ENCODE measurements at regions not wholly inside any gene's neighbourhood (a gene's known extent, or its start where the extent isn't known, plus 50 kb on each side); places are given as distances from the start of the nearest gene placed in this dataset.

DNA sequence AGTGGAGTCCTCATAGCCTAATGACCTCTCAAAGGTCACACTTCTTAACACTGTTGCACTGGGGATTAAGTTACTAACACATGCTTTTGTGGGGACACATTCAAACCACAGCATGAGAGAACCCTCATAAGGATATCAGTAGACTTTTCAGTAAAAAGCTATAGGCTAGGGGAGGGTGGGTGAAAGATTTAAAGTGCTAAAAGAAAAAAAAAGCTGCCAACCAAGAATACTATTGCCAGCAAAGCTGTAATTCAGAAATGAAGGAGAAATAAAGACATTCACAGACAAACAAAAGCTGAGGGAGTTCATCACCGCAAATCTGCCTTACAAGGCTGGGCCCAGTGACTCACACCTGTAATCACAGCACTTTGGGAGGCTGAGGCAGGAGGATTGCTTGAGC, 50.4 kb upstream of the PRSS50 start:
- CTCF ChIA-PET: no interaction called here
- intact Hi-C loops (cut with micrococcal nuclease): no loop called here
- Histone ChIP-seq H3K27ac (ENCODE audit: low read depth, low read length) (no peak overlapping the region), H3K9ac (ENCODE audit: low read length) (no peak overlapping the region), H4K20me1 (ENCODE audit: insufficient read depth) (no peaks in the 10 kb centered on the region), H3K4me2 (ENCODE audit: low read length) (no peak overlapping the region), H3K36me3 (ENCODE audit: control insufficient read depth in 1 of 2, insufficient read depth in 2 of 2, low read length in 2 of 2) (no peaks in the 10 kb centered on the region), H3K79me2 (ENCODE audit: insufficient read depth, low read length) (no peaks in the 10 kb centered on the region), H3K9me2 (ENCODE audit: insufficient read depth) (no peaks in the 10 kb centered on the region), H3K4me1 (ENCODE audit: control insufficient read depth in 1 of 2, insufficient read depth in 2 of 2, low read length in 2 of 2) (no peaks in the 10 kb centered on the region), H3K9me3 (ENCODE audit: control insufficient read depth in 1 of 2, insufficient read depth in 1 of 2, low read depth in 1 of 2, low read length in 2 of 2) (peaks cover 4% of the 10 kb centered on the region in 2 experiments; a peak in 2 of 4 replicates), H3K27me3 (ENCODE audit: insufficient read depth, low read length) (no peaks in the 10 kb centered on the region), H3K4me3 (replicated peaks in 1 of 2; ENCODE audit: low read depth in 1 of 2, low read length in 2 of 2) (no peak overlapping the region), H2AFZ (ENCODE audit: low read depth, low read length, poor library complexity, severe bottlenecking) (no peak overlapping the region)
- ATAC-seq (no peak), DNase-seq (ENCODE audit: low read depth, low spot score) (no peak)
- TF ChIP-seq SP1 (IDR thresholded peaks at IDR 0.05; ENCODE audit: low read depth) (no peak), FOSL1 (IDR thresholded peaks at IDR 0.05; ENCODE audit: low read depth) (no peak), POLR2A (IDR thresholded peaks at IDR 0.05; ENCODE audit: borderline replicate concordance, extremely low read depth, insufficient read depth, insufficient read length) (no peak), CBX3 (IDR thresholded peaks at IDR 0.05; ENCODE audit: low read depth) (no peak), SRF (IDR thresholded peaks at IDR 0.05; ENCODE audit: low read depth) (no peak), RAD21 (IDR thresholded peaks at IDR 0.05; ENCODE audit: low read depth) (no peak), YY1 (IDR thresholded peaks at IDR 0.05; ENCODE audit: extremely low read depth, insufficient replicate concordance, low read depth, low read length) (no peak), EGR1 (IDR thresholded peaks at IDR 0.05; ENCODE audit: low read depth) (no peak), CEBPB (IDR thresholded peaks at IDR 0.05; ENCODE audit: low read depth) (no peak), ZNF274 (IDR thresholded peaks at IDR 0.05; ENCODE audit: low read depth, low read length) (no peak), ZFX (IDR thresholded peaks at IDR 0.05) (no peak), SIN3A (IDR thresholded peaks at IDR 0.05; ENCODE audit: low read depth) (no peak), JUND (IDR thresholded peaks at IDR 0.05) (no peak), EZH2 (IDR thresholded peaks at IDR 0.05) (no peak)
- TF ChIP-seq, protein P1, sequence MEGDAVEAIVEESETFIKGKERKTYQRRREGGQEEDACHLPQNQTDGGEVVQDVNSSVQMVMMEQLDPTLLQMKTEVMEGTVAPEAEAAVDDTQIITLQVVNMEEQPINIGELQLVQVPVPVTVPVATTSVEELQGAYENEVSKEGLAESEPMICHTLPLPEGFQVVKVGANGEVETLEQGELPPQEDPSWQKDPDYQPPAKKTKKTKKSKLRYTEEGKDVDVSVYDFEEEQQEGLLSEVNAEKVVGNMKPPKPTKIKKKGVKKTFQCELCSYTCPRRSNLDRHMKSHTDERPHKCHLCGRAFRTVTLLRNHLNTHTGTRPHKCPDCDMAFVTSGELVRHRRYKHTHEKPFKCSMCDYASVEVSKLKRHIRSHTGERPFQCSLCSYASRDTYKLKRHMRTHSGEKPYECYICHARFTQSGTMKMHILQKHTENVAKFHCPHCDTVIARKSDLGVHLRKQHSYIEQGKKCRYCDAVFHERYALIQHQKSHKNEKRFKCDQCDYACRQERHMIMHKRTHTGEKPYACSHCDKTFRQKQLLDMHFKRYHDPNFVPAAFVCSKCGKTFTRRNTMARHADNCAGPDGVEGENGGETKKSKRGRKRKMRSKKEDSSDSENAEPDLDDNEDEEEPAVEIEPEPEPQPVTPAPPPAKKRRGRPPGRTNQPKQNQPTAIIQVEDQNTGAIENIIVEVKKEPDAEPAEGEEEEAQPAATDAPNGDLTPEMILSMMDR (IDR thresholded peaks at IDR 0.05 in 2 of 3, conservative IDR thresholded peaks at IDR 0.05 in 1 of 3; ENCODE audit: borderline replicate concordance in 1 of 3, insufficient read depth in 1 of 3, low read depth in 2 of 3, low read length in 2 of 3): no peak
- TF ChIP-seq, protein P2, sequence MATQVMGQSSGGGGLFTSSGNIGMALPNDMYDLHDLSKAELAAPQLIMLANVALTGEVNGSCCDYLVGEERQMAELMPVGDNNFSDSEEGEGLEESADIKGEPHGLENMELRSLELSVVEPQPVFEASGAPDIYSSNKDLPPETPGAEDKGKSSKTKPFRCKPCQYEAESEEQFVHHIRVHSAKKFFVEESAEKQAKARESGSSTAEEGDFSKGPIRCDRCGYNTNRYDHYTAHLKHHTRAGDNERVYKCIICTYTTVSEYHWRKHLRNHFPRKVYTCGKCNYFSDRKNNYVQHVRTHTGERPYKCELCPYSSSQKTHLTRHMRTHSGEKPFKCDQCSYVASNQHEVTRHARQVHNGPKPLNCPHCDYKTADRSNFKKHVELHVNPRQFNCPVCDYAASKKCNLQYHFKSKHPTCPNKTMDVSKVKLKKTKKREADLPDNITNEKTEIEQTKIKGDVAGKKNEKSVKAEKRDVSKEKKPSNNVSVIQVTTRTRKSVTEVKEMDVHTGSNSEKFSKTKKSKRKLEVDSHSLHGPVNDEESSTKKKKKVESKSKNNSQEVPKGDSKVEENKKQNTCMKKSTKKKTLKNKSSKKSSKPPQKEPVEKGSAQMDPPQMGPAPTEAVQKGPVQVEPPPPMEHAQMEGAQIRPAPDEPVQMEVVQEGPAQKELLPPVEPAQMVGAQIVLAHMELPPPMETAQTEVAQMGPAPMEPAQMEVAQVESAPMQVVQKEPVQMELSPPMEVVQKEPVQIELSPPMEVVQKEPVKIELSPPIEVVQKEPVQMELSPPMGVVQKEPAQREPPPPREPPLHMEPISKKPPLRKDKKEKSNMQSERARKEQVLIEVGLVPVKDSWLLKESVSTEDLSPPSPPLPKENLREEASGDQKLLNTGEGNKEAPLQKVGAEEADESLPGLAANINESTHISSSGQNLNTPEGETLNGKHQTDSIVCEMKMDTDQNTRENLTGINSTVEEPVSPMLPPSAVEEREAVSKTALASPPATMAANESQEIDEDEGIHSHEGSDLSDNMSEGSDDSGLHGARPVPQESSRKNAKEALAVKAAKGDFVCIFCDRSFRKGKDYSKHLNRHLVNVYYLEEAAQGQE (IDR thresholded peaks at IDR 0.05; ENCODE audit: low read depth): no peak
- TF ChIP-seq, protein P3, sequence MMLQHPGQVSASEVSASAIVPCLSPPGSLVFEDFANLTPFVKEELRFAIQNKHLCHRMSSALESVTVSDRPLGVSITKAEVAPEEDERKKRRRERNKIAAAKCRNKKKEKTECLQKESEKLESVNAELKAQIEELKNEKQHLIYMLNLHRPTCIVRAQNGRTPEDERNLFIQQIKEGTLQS (IDR thresholded peaks at IDR 0.05): no peak
- TF ChIP-seq, protein P4, sequence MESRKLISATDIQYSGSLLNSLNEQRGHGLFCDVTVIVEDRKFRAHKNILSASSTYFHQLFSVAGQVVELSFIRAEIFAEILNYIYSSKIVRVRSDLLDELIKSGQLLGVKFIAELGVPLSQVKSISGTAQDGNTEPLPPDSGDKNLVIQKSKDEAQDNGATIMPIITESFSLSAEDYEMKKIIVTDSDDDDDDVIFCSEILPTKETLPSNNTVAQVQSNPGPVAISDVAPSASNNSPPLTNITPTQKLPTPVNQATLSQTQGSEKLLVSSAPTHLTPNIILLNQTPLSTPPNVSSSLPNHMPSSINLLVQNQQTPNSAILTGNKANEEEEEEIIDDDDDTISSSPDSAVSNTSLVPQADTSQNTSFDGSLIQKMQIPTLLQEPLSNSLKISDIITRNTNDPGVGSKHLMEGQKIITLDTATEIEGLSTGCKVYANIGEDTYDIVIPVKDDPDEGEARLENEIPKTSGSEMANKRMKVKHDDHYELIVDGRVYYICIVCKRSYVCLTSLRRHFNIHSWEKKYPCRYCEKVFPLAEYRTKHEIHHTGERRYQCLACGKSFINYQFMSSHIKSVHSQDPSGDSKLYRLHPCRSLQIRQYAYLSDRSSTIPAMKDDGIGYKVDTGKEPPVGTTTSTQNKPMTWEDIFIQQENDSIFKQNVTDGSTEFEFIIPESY (IDR thresholded peaks at IDR 0.05; ENCODE audit: extremely low read depth, insufficient replicate concordance, low read length): no peak
- TF ChIP-seq, protein P5, sequence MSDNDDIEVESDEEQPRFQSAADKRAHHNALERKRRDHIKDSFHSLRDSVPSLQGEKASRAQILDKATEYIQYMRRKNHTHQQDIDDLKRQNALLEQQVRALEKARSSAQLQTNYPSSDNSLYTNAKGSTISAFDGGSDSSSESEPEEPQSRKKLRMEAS (IDR thresholded peaks at IDR 0.05): no peak
- POLR2A ChIA-PET: no interaction called here
- BruUV-seq (replicated peaks): no TSS peak
- RAD21 ChIA-PET (ENCODE audit: low non-redundant PET in 1 of 2, low total read pairs in 2 of 2, uncharacterized antibody in 2 of 2, unreplicated experiment in 2 of 2): no interaction called here

Data from HCT116 (cell line).